Upper lobe of right lung (tissue), 1 donor: ENCODE measurements at regions not wholly inside any gene's neighbourhood (a gene's known extent, or its start where the extent isn't known, plus 50 kb on each side); places are given as distances from the start of the nearest gene placed in this dataset.

Experiments used
- ATAC-seq: fragments of 200-7000 bp; cut with Tn5 transposase; one replicate; pipeline ENCODE4 v1.9.1; 2020; ENCODE audit warnings: mild to moderate bottlenecking, moderate library complexity
- DNase-seq: peaks from one replicate; pipeline ENCODE4 v3.0.0-alpha.2; 2020
- H3K27ac ChIP-seq: fragments of 200-600 bp; one replicate; pipeline ENCODE4 v1.8.0; 2022
- H3K27me3 ChIP-seq: fragments of 200-600 bp; one replicate; pipeline ENCODE4 v1.8.0; 2022; ENCODE audit warnings: mild to moderate bottlenecking
- H3K36me3 ChIP-seq: fragments of 200-600 bp; one replicate; pipeline ENCODE4 v1.8.0; 2022
- H3K4me1 ChIP-seq: fragments of 200-600 bp; one replicate; pipeline ENCODE4 v1.8.0; 2022
- H3K4me3 ChIP-seq: fragments of 200-600 bp; one replicate; pipeline ENCODE4 v1.8.0; 2022; ENCODE audit warnings: mild to moderate bottlenecking
- H3K9me3 ChIP-seq: fragments of 200-600 bp; one replicate; pipeline ENCODE4 v1.8.0; 2022
- intact Hi-C: fragments of 100-400 bp; cut with DNase I; formaldehyde crosslinking; loops from one replicate; pipeline ENCODE4 v1.11.0; 2022
- TF ChIP-seq, protein P1 (sequence below): fragments of 200-600 bp; IDR thresholded peaks from one replicate; pipeline ENCODE4 v1.8.0; 2022; ENCODE audit warnings: antibody characterized with exemption
- donor health status: DM: no; HTN: yes; CAD: no; lungs with severe emphysema.

DNA sequence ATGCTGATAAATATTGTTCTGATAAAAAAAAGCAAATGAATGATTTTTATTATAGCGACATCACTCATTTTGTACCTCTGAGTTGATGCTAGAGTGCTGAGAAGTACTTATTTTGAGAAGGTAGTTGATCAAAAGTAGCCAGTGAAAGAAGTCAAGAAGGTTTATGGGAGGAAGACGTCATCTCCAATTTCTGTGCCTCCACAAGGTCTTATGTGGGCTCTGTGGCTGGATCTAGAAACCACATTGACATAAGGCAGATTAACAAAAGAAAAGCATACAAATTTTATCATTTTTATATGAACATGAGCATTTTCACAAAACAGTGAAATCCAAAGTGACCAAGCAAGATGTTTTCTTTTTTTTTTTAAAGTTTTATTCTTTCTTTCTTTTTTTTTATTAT is 289.5 kb upstream of the FAR2 start:
- TF ChIP-seq, protein P1, sequence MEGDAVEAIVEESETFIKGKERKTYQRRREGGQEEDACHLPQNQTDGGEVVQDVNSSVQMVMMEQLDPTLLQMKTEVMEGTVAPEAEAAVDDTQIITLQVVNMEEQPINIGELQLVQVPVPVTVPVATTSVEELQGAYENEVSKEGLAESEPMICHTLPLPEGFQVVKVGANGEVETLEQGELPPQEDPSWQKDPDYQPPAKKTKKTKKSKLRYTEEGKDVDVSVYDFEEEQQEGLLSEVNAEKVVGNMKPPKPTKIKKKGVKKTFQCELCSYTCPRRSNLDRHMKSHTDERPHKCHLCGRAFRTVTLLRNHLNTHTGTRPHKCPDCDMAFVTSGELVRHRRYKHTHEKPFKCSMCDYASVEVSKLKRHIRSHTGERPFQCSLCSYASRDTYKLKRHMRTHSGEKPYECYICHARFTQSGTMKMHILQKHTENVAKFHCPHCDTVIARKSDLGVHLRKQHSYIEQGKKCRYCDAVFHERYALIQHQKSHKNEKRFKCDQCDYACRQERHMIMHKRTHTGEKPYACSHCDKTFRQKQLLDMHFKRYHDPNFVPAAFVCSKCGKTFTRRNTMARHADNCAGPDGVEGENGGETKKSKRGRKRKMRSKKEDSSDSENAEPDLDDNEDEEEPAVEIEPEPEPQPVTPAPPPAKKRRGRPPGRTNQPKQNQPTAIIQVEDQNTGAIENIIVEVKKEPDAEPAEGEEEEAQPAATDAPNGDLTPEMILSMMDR, result no peak
- intact Hi-C loops, result no loop called here
- DNase-seq, result no peak

DNA sequence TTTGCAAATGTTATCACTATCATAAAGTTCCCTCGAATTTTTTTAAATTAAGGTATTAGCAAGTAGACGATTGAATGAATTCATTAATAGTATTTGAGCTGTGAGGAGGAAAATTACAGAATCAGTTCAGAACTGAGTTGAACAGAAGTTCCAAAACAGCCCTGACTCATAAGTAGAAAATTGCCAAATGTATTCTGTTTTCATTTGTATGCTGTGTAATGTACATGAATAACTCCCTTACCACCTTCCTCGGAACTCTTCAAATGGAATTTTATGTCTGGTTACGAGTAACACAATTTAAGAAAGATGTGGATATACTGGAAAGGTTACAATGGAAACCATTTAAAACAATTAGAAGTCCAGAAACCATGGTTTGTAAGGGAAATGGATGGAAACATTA is 283.3 kb upstream of the FAR2 start:
- H3K27me3 ChIP-seq, result no peaks in the 10 kb centered on the region

More for the DNA sequence above, 289.5 kb upstream of the FAR2 start:
- Histone ChIP-seq H3K27me3 (no peaks in the 10 kb centered on the region), H3K27ac (no peak overlapping the region), H3K4me1 (no peaks in the 10 kb centered on the region), H3K36me3 (no peaks in the 10 kb centered on the region), H3K4me3 (no peak overlapping the region), H3K9me3 (no peaks in the 10 kb centered on the region)
- ATAC-seq, result no peak

DNA sequence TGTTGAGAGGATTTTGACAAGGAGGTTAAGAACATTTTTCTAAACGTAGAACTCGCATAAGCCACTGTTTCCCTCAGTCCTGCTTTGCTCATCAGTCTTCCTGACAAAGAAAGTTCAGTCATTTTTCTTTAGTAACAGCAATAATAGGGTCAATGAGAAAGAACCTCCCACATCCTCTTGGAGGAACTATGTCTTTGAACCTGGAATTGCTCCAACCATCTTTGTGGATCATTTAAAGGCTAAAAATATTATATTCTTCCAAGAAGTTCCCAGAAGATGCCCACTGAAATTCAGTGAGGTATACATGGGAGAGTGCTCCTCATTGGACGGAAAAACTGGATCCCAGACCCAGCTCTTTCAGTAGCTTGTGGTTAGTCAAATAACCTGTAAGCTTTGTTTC is 282.8 kb upstream of the FAR2 start:
- DNase-seq, result no peak
- Histone ChIP-seq H3K27ac (no peak overlapping the region), H3K27me3 (no peaks in the 10 kb centered on the region), H3K36me3 (no peaks in the 10 kb centered on the region), H3K4me1 (peaks cover 3% of the 10 kb centered on the region), H3K9me3 (no peaks in the 10 kb centered on the region), H3K4me3 (no peak overlapping the region)
- ATAC-seq, result no peak
- TF ChIP-seq, protein P1, result no peak
- intact Hi-C loops, result no loop called here

More for the DNA sequence above, 283.3 kb upstream of the FAR2 start:
- DNase-seq (no peak), ATAC-seq (no peak)
- Histone ChIP-seq H3K36me3 (no peaks in the 10 kb centered on the region), H3K4me3 (no peak overlapping the region), H3K4me1 (no peaks in the 10 kb centered on the region), H3K27ac (no peak overlapping the region), H3K9me3 (no peaks in the 10 kb centered on the region)
- intact Hi-C loops, result no loop called here
- TF ChIP-seq, protein P1, result no peak

DNA sequence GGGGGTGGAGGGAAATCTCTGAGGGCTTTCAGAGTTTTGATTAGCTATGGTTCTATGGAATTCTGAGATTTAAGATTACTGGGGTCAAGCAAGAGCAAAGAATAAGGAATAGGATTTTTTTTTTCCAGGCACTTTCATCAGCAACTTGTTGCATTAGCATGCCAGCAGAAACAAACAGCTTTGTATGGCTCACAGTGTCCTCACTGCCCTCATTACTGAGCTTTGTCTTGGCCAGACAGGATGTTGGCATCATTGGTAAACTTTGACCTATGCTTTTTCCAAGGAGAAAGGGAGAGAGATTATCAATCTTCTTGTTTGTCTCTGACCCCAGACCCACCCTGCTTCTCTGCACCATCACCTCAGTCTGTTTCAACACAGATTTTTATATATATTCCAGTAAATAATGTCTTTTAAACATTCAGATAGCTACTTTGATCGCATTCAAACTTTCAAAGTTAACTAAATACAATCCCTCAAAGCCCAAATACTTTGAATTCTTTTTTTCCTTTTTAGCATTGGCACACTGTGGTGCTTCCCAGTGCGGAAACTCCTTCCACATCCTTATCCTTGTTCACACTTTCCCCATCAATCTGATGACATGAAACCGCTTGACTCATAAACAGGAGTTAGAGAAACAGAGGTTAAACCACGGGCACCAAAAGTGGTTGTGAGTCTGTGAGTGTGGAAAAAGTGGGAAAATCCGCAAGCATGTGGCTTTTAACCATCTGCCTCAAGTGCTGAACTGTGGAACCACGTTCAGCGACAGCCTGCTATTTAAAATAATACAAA is 282.2 kb upstream of the FAR2 start:
- TF ChIP-seq, protein P1, result no peak
- ATAC-seq (no peak), DNase-seq (no peak)
- Histone ChIP-seq H3K9me3 (no peaks in the 10 kb centered on the region), H3K4me3 (no peak overlapping the region), H3K36me3 (no peaks in the 10 kb centered on the region), H3K27me3 (no peaks in the 10 kb centered on the region), H3K4me1 (peaks cover 3% of the 10 kb centered on the region), H3K27ac (no peak overlapping the region)
- intact Hi-C loops, result no loop called here

DNA sequence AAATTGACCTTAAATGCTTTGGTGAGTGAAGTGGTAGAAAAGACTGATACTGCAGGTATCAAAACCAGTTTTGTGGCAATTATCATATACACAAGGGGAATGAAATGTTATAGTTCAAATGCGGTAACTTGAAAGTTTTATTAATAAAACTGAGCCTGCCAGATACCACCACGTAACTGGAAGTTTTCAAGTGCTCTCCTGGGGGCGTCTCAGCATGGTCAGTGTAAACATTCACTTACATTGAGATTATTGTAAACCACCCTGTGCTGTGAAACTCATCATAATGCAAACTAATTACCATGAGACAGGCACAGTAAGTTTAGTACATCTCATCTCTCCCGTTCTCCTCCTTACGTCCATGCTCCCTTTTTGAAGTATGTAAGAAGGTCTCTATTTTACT is 280.7 kb upstream of the FAR2 start:
- H3K4me1 ChIP-seq, result peaks cover 3% of the 10 kb centered on the region
- intact Hi-C loops, result no loop called here
- TF ChIP-seq, protein P1, result no peak
- DNase-seq (no peak), ATAC-seq (no peak)
- no peak overlapping the region for H3K27ac ChIP-seq
- no peaks in the 10 kb centered on the region for H3K27me3 ChIP-seq
- H3K9me3 ChIP-seq, result no peaks in the 10 kb centered on the region
- no peak overlapping the region for H3K4me3 ChIP-seq
- H3K36me3 ChIP-seq, result no peaks in the 10 kb centered on the region
